ENCODE measurements at regions not wholly inside any gene's neighbourhood (a gene's known extent, or its start where the extent isn't known, plus 50 kb on each side); places are given as distances from the start of the nearest gene placed in this dataset.

DNA sequence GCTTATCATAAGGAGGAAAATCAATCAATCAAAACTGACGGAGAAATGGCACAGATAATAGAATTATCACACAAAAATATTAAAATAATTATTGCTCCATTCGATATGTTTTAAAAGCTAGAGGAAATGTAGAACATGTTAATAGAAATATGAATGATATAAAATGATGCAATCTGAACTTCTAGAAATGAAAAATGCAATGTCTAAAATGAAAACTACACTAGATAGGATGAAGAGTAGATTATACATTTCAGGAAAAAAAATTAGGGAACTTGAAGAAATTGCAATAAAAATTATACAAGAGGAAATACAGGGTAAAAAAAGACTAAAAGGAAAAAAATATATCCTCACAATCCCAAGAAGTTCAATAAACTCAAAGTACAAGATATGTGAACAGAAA, 80.2 kb upstream of the TP63 start:
- H3K36me3 ChIP-seq (ENCODE audit: control insufficient read depth, insufficient read depth, low read length): no peaks in the 10 kb centered on the region

DNA sequence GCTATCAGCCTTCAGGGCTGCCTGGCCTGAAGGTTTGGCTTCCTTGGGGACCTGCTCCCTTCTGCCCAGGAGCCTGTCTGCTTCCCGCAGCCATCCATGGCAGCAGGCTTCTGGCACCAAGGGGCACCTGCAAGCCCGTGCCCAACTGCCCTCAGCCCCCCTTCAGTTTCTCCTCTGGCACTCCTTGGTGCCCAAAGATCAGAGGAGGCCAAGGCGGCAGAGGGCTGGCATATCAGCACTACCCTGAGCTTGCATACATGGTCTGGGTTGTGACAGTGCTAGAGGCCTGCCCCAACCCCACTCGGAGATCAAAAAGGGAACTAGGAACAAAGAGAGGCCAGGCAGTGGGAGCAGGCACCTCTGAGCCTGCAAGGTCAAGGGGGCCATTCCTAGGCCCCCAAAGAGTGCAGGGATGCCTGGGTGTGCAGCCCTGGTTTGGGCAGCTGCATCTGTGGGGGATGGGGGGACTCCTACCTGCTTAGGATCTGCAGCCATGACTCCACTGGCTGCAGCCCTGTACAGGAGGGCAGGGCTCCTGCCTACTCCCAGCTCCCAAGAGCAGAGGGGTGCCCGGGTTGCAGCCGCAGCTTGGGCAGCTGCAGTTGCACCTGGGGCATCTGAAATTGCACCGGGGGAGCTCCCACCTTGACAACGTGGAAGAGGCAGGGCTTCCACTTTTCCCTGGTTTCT, 76.2 kb upstream of the TP63 start:
- no peaks in the 10 kb centered on the region for H3K36me3 ChIP-seq (ENCODE audit: control insufficient read depth, insufficient read depth, low read length)
- no peaks in the 10 kb centered on the region for H3K27me3 ChIP-seq (ENCODE audit: control insufficient read depth, insufficient read depth, low read length)
- ChIA-PET CTCF (no interaction called here), POLR2A (no interaction called here)
- no peaks in the 10 kb centered on the region for H3K4me1 ChIP-seq (ENCODE audit: control insufficient read depth, insufficient read depth, low read length)
- BruUV-seq (replicated peaks): no TSS peak
- ATAC-seq (no peak), DNase-seq (ENCODE audit: low read depth, low spot score) (no peak)
- intact Hi-C loops (cut with micrococcal nuclease; ENCODE audit: unreplicated experiment): no loop called here
- no peak overlapping the region for H3K4me3 ChIP-seq (ENCODE audit: low read depth in 2 of 2, low read length in 2 of 2)
- TF ChIP-seq POLR2AphosphoS5 (IDR thresholded peaks at IDR 0.05; ENCODE audit: low read depth, low read length) (no peak), CTCF (IDR thresholded peaks at IDR 0.05) (no peak), SIN3A (IDR thresholded peaks at IDR 0.05; ENCODE audit: borderline replicate concordance, insufficient read depth, low read depth, low read length) (no peak), TCF7L2 (IDR thresholded peaks at IDR 0.05; ENCODE audit: low read depth, low read length) (no peak)
- TF ChIP-seq, protein P1, sequence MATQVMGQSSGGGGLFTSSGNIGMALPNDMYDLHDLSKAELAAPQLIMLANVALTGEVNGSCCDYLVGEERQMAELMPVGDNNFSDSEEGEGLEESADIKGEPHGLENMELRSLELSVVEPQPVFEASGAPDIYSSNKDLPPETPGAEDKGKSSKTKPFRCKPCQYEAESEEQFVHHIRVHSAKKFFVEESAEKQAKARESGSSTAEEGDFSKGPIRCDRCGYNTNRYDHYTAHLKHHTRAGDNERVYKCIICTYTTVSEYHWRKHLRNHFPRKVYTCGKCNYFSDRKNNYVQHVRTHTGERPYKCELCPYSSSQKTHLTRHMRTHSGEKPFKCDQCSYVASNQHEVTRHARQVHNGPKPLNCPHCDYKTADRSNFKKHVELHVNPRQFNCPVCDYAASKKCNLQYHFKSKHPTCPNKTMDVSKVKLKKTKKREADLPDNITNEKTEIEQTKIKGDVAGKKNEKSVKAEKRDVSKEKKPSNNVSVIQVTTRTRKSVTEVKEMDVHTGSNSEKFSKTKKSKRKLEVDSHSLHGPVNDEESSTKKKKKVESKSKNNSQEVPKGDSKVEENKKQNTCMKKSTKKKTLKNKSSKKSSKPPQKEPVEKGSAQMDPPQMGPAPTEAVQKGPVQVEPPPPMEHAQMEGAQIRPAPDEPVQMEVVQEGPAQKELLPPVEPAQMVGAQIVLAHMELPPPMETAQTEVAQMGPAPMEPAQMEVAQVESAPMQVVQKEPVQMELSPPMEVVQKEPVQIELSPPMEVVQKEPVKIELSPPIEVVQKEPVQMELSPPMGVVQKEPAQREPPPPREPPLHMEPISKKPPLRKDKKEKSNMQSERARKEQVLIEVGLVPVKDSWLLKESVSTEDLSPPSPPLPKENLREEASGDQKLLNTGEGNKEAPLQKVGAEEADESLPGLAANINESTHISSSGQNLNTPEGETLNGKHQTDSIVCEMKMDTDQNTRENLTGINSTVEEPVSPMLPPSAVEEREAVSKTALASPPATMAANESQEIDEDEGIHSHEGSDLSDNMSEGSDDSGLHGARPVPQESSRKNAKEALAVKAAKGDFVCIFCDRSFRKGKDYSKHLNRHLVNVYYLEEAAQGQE (IDR thresholded peaks at IDR 0.05; ENCODE audit: insufficient read depth in 1 of 2, low read depth in 2 of 2, low read length in 1 of 2): no peak
- in situ Hi-C loops (cut with HindIII; ENCODE audit: low pct_unique_long_range_greater_than_20kb, low sequenced_read_pairs): no loop called here
- H3K9me3 ChIP-seq (ENCODE audit: control insufficient read depth, insufficient read depth, low read depth, low read length): peaks cover 11% of the 10 kb centered on the region
- no peak overlapping the region for H3K27ac ChIP-seq (ENCODE audit: low read length)

More for the DNA sequence above, 80.2 kb upstream of the TP63 start:
- Histone ChIP-seq H3K27me3 (ENCODE audit: control insufficient read depth, insufficient read depth, low read length) (no peaks in the 10 kb centered on the region), H3K4me3 (ENCODE audit: low read depth in 2 of 2, low read length in 2 of 2) (no peak overlapping the region), H3K4me1 (ENCODE audit: control insufficient read depth, insufficient read depth, low read length) (no peaks in the 10 kb centered on the region), H3K27ac (ENCODE audit: low read length) (no peak overlapping the region), H3K9me3 (ENCODE audit: control insufficient read depth, insufficient read depth, low read depth, low read length) (peaks cover 14% of the 10 kb centered on the region)
- POLR2A ChIA-PET: no interaction called here
- intact Hi-C loops (cut with micrococcal nuclease; ENCODE audit: unreplicated experiment): no loop called here
- no TSS peak for BruUV-seq (replicated peaks)
- TF ChIP-seq CTCF (IDR thresholded peaks at IDR 0.05) (no peak), TCF7L2 (IDR thresholded peaks at IDR 0.05; ENCODE audit: low read depth, low read length) (no peak), POLR2AphosphoS5 (IDR thresholded peaks at IDR 0.05; ENCODE audit: low read depth, low read length) (no peak), SIN3A (IDR thresholded peaks at IDR 0.05; ENCODE audit: borderline replicate concordance, insufficient read depth, low read depth, low read length) (no peak)
- TF ChIP-seq, protein P1 (IDR thresholded peaks at IDR 0.05; ENCODE audit: insufficient read depth in 1 of 2, low read depth in 2 of 2, low read length in 1 of 2): no peak
- ATAC-seq (no peak), DNase-seq (ENCODE audit: low read depth, low spot score) (no peak)
- CTCF ChIA-PET: no interaction called here
- in situ Hi-C loops (cut with HindIII; ENCODE audit: low pct_unique_long_range_greater_than_20kb, low sequenced_read_pairs): no loop called here
